ENCODE measurements at regions not wholly inside any gene's neighbourhood (a gene's known extent, or its start where the extent isn't known, plus 50 kb on each side); places are given as distances from the start of the nearest gene placed in this dataset.
"Not testable (repeated sequence)": the region's sequence is repeated elsewhere in the genome, so short reads cannot be mapped to it uniquely, and the experiment has no call there.

- Histone ChIP-seq H3K79me2 (ENCODE audit: insufficient read depth, low read length) (no peaks in the 10 kb centered on the region), H3K4me2 (ENCODE audit: low read depth, low read length, poor library complexity, severe bottlenecking) (no peak overlapping the region)
- TF ChIP-seq EZH2phosphoT487 (conservative IDR thresholded peaks at IDR 0.05; ENCODE audit: low read length), result no peak
- no peak for TF ChIP-seq CTCF (IDR thresholded peaks at IDR 0.05; ENCODE audit: insufficient read depth, low read length, poor library complexity, severe bottlenecking)
Observed at GRCh38 chr16:61098505-61098904, 937.7 kb downstream of the CDH8 start.

DNA sequence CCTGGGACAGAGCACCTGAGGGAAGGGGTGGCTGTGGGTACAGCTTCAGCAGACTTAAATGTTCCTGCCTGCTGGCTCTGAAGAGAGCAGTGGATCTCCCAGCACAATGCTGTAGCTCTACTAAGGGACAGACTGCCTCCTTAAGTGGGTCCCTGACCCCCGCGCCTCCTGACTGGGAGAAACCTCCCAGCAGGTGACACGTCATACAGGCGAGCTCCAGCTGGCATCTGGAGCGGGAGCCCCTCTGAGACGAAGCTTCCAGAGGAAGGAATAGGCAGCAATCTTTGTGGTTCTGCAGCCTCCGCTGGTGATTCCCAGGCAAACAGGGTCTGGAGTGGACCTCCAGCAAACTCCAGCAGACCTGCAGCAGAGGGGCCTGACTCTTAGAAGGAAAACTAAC, 944.9 kb downstream of the CDH8 start:
- not testable (repeated sequence) for H3K4me3 ChIP-seq (ENCODE audit: insufficient read depth, low read length, poor library complexity, severe bottlenecking); H3K9me3 ChIP-seq (ENCODE audit: insufficient read depth, low read length); H3K9me2 ChIP-seq (replicated peaks; ENCODE audit: insufficient read depth, low read length); H3F3A ChIP-seq (ENCODE audit: insufficient read depth); H3K27me3 ChIP-seq (ENCODE audit: low read length); H3K79me2 ChIP-seq (ENCODE audit: insufficient read depth, low read length); H3K4me2 ChIP-seq (ENCODE audit: low read depth, low read length, poor library complexity, severe bottlenecking); H3K9ac ChIP-seq (ENCODE audit: low read length); H2AFZ ChIP-seq (ENCODE audit: low read depth, low read length, severe bottlenecking); H4K20me1 ChIP-seq (ENCODE audit: low read depth, low read length); H3K36me3 ChIP-seq (ENCODE audit: low read length); H3K27ac ChIP-seq (ENCODE audit: low read depth, low read length)

More at GRCh38 chr16:61098505-61098904, 937.7 kb downstream of the CDH8 start:
- Histone ChIP-seq H3K9me2 (replicated peaks; ENCODE audit: insufficient read depth, low read length) (no peaks in the 10 kb centered on the region), H3F3A (ENCODE audit: insufficient read depth) (no peaks in the 10 kb centered on the region), H3K36me3 (ENCODE audit: low read length) (no peaks in the 10 kb centered on the region), H2AFZ (ENCODE audit: low read depth, low read length, severe bottlenecking) (no peak overlapping the region), H3K4me3 (ENCODE audit: insufficient read depth, low read length, poor library complexity, severe bottlenecking) (no peak overlapping the region), H3K9me3 (ENCODE audit: insufficient read depth, low read length) (no peaks in the 10 kb centered on the region), H3K27me3 (ENCODE audit: low read length) (no peaks in the 10 kb centered on the region), H3K27ac (ENCODE audit: low read depth, low read length) (no peak overlapping the region), H3K9ac (ENCODE audit: low read length) (no peak overlapping the region), H4K20me1 (ENCODE audit: low read depth, low read length) (no peaks in the 10 kb centered on the region)

DNA sequence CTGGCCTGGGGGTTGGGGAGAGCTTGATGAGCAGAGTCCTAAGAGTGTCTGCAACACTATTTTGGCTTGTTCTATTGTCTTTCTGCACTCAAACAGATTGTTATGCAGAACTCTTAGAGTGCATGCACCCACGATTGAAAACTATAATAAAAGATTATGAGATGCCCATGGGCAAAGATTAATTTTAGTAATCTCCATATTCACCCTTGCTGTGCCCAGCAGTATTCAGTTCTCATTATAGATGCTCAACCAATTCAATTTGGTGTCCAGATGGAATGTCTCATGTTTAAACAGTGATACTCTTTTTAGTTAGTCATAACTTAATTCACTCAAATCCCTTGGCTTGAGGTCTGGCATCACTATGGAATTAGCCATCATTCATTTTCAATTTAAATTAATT, 952.5 kb downstream of the CDH8 start:
- Histone ChIP-seq H3K4me2 (ENCODE audit: low read depth, low read length, poor library complexity, severe bottlenecking) (no peak overlapping the region), H3K9me2 (replicated peaks; ENCODE audit: insufficient read depth, low read length) (no peaks in the 10 kb centered on the region), H3K27ac (ENCODE audit: low read depth, low read length) (no peak overlapping the region), H3K4me3 (ENCODE audit: insufficient read depth, low read length, poor library complexity, severe bottlenecking) (no peak overlapping the region), H4K20me1 (ENCODE audit: low read depth, low read length) (no peaks in the 10 kb centered on the region), H3K9me3 (ENCODE audit: insufficient read depth, low read length) (no peaks in the 10 kb centered on the region), H2AFZ (ENCODE audit: low read depth, low read length, severe bottlenecking) (no peak overlapping the region), H3F3A (ENCODE audit: insufficient read depth) (no peaks in the 10 kb centered on the region), H3K9ac (ENCODE audit: low read length) (no peak overlapping the region), H3K27me3 (ENCODE audit: low read length) (no peaks in the 10 kb centered on the region), H3K79me2 (ENCODE audit: insufficient read depth, low read length) (no peaks in the 10 kb centered on the region), H3K36me3 (ENCODE audit: low read length) (no peaks in the 10 kb centered on the region)
- TF ChIP-seq CTCF (IDR thresholded peaks at IDR 0.05; ENCODE audit: insufficient read depth, low read length, poor library complexity, severe bottlenecking) (no peak), EZH2phosphoT487 (conservative IDR thresholded peaks at IDR 0.05; ENCODE audit: low read length) (no peak)

- H3F3A ChIP-seq (ENCODE audit: insufficient read depth), result no peaks in the 10 kb centered on the region
- no peak overlapping the region for H3K4me2 ChIP-seq (ENCODE audit: low read depth, low read length, poor library complexity, severe bottlenecking)
- H3K27me3 ChIP-seq (ENCODE audit: low read length), result no peaks in the 10 kb centered on the region
- H3K79me2 ChIP-seq (ENCODE audit: insufficient read depth, low read length), result no peaks in the 10 kb centered on the region
- no peaks in the 10 kb centered on the region for H3K36me3 ChIP-seq (ENCODE audit: low read length)
- no peak for TF ChIP-seq CTCF (IDR thresholded peaks at IDR 0.05; ENCODE audit: insufficient read depth, low read length, poor library complexity, severe bottlenecking)
- TF ChIP-seq EZH2phosphoT487 (conservative IDR thresholded peaks at IDR 0.05; ENCODE audit: low read length), result no peak
- no peaks in the 10 kb centered on the region for H3K9me2 ChIP-seq (replicated peaks; ENCODE audit: insufficient read depth, low read length)
- no peak overlapping the region for H2AFZ ChIP-seq (ENCODE audit: low read depth, low read length, severe bottlenecking)
- no peak overlapping the region for H3K27ac ChIP-seq (ENCODE audit: low read depth, low read length)
- H3K9me3 ChIP-seq (ENCODE audit: insufficient read depth, low read length), result no peaks in the 10 kb centered on the region
- H3K9ac ChIP-seq (ENCODE audit: low read length), result no peak overlapping the region
- no peaks in the 10 kb centered on the region for H4K20me1 ChIP-seq (ENCODE audit: low read depth, low read length)
- H3K4me3 ChIP-seq (ENCODE audit: insufficient read depth, low read length, poor library complexity, severe bottlenecking), result no peak overlapping the region
Observed at GRCh38 chr16:61074324-61074723, 961.9 kb downstream of the CDH8 start.

Data from SU-DHL-6 (cell line).